NCI-H2196 treated with DMSO at 0.1 percent for 48 hours (cell line): ENCODE measurements at regions not wholly inside any gene's neighbourhood (a gene's known extent, or its start where the extent isn't known, plus 50 kb on each side); places are given as distances from the start of the nearest gene placed in this dataset.
"Not testable (repeated sequence)": the region's sequence is repeated elsewhere in the genome, so short reads cannot be mapped to it uniquely, and the experiment has no call there.

Experiments
- DNase-seq: peaks from one replicate; lab custom pipeline; 2025; ENCODE audit not compliant: unreplicated experiment; lab: John Stamatoyannopoulos, UW

GRCh38 chr6:21909321-21909720, 315.8 kb downstream of the SOX4 start:
- DNase-seq = no peak

- no peak for DNase-seq
These were observed 317.7 kb downstream of the SOX4 start for GRCh38 chr6:21911208-21911607.

DNA sequence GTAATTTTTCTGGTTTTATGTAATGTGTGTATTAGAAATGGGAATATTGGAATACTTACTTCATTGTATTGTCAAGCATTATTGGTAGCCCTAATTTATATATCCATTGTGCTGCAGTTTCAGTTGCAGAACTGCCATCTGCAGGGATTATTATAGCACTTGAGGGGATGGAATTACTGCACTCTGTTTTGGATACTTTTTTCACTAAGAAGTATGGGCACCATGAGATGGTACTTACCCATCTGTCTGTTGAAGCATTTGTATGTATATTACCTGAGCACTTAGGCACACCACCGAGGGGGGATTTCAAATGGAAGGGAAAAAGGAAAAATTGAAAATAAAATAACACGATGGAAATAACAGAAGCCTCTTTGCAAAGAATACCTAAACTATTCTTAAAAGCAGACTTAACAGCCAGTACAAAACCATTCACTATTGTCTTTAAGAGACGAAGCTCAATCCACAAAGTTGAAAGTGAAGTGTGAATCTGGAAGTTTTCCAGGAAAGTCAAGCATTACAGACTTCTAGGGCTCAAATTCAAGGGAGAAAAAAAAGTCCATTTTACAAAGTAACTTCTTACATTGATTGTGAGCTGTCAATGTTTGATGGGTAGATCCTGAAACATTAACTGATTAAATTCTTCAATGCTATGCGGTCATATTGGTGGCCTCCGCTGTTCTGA, 318.7 kb downstream of the SOX4 start:
- no peak for DNase-seq

DNA sequence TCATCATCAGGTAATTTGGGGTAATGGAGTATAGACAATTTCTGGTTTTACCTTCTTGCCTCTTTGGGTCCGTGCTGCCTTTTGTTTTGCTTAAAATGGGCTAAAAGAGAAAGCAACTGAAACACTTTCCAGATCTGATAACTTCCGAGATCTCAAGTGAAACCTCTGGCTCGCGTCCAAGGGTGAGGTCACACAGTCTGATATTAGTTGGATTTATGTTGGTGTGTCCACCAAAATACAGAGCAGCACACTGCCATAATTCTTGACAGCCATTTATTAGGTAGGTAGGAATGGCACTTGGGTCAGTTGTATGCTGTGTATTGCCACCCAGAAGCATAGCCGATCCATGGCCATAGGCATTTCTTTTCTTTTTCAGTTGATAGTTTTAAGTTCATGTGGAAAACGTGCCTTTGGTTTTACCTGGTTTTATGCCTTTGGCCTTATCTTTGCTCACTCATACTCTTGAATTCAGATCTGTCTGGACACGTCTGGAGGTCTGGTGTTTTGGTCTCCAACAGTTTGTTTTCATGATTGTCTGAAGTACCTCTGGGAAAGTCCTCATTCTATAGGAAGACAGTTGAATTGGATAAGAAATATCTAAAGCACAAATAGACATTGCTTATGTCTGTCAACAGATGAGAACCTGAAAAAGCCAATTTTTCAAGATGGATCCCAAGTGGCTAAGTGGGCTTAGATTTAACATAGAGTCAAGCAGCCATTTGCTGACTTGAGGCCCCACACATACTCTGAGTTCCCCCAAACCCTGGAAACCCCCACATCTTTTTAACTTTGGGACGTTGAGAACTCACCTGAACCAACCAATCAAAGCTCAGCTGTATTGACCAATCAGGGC, 320.8 kb downstream of the SOX4 start:
- DNase-seq = no peak

DNA sequence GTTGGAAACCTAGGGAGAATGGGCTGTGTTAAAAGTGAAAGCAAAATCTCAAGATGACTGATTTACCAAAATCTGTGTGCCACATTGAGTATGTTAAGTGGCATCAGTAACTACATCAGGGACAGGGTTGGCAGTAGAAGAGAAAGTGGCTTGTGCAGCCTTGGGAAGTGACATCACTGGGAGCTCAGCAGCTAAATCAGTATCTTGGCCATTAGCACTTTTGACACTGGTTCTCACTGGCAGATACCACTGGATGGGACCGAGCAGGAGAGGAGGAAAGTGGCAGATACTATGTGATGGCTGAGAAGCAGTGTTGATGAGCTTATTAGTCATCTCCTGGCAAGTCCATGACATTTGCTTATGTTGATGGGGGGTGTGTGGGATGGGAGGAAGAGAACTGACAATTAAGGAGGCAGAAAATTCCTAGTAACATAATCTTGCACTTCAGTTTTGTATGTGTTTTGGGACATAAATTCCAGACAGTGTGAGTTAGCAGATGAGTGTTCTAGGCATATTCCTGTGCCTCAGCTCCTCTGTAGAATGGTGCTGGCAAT, 322.2 kb downstream of the SOX4 start:
- no peak for DNase-seq

- no peak for DNase-seq
These were observed 324.5 kb downstream of the SOX4 start for GRCh38 chr6:21918041-21918440.

DNA sequence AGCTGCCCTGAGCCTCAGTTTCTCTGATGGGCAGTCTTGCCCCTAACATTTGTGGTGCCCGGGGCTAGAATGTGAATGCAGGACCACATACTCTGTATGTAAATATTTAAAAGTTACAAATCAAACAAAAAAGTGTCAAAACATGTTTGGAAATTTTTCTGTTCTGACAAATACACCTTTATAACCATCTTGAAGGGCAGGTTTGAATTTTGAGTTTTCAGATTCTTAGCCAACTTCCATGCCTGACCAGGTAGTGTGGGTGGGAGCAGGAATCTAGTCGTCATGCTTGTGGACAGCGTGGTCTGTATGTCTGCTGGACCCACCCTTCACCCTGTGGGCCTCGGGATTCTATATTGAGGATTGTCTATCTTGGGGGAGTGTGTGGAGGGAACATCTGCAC, 325.1 kb downstream of the SOX4 start:
- no peak for DNase-seq

DNA sequence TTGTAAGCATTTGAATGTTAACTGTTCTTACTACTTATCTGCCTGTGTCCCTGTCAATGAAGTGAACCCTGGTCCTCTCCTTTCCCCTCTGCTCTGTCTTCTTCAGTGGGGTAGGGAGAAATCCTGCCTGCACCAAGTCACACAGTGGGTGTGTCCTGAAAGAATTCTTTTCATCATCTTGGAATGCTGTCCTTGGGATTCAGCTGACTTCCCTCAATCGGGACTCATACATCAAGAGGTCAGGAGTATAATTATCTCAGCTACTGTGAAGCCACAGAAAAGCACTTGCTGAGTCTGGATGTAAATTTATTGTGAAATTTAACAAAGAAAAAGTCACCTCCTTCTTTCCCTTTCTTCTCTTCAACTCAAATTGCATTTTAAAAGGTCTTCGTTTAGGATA, 328.5 kb downstream of the SOX4 start:
- DNase-seq = no peak

DNA sequence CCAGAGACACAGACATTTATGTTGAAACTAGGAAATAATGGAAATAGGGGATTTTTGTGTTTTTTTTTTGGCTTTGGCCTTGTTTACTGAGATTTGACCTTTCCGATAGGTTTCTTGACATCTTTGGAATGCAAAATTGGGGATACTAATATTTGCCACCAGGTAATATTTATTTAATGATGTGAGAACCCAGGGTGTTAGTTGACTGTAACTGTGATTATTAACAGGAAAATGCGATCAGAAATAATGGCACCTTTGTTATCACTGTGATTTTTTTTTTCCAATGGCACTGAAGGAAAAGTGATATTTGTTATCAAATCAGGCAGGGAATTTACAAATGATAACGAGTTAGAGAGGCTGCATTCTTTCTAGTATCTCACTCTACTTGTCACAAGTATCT, 330.5 kb downstream of the SOX4 start:
- no peak for DNase-seq

DNA sequence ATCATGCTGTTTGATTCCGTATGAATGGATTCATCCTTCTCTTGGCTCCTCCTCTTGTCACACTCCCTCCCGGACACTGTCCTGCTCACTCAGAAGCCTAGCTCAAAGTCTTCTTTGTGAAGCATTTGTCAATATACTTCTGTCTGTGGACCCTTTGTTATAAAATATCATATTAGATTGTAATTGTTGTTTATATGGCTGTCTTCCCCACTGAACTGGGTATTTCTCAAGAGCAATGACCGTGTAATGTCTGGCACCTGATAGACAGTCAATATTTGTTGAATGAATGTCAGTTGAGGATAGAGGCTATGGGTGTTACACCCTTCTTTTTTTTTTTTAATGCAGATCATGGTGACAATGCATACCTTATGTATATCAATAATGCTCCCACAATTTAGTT, 335.3 kb downstream of the SOX4 start:
- DNase-seq = no peak

DNA sequence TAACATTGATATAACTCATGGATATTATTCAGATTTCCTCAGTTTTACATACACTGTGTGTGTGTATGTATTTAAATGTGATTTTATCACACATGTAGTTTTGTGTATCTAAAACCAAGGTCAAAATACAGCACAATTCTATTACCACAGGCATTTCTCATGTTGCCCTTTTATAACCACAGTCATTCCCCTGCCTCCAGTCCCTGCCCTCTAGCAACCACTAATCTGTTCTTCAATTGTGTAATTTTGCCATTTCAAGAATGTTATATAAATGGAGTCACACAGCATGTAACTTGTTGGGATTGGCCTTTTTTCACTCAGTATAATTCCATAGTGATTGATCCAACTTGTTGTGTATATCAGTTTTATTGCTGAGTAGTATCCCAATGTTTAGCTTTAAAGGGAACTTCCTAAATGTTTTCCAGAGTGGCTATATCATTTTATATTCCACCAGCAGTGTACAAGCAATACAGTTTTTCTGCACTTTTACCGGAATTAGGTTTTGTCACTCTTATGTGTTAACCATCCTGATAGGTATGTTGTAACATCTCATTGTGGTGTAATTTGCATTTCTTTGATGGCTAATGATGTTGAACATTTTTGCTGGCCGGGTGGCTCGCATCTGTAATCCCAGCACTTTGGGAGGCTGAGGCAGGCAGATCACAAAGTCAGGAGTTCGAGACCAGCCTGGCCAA, 338.2 kb downstream of the SOX4 start:
- DNase-seq = no peak

DNA sequence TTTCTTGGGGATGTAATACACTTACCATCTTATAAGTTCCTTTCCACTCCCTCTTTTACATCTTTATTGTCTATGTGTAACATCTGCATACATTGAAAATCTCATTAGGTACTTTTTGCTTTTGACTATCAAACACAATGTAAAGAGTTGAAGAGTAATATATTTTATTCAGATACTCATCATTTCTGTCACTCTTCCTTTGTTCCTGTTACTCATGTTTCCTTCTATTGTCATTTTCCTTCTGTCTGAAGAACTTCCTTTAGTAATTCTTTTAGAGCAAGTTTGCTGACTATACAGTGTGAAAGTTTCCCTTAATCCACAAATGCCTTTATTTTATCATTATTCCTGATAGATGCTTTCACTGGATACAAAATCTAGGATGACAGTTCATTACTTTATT, 339.8 kb downstream of the SOX4 start:
- no peak for DNase-seq

DNA sequence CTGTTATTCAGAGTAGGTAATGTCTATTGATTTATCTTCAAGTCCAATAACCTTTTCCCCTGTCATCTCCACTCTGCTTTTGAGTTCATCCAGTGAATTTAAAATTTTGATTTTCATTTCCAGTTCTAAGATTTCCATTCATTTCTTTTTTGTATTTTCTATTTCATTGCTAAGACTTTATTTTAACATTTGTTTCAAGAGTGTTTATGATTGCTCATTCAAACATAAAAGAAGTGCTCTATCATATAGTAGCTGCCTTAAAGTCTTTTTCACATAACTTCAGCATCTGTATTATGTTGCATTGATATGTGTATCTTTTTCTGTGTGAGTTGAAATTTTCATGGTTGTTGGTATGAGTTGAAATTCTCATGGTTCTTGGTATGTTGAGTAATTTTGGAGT, 341.6 kb downstream of the SOX4 start:
- DNase-seq = no peak

DNA sequence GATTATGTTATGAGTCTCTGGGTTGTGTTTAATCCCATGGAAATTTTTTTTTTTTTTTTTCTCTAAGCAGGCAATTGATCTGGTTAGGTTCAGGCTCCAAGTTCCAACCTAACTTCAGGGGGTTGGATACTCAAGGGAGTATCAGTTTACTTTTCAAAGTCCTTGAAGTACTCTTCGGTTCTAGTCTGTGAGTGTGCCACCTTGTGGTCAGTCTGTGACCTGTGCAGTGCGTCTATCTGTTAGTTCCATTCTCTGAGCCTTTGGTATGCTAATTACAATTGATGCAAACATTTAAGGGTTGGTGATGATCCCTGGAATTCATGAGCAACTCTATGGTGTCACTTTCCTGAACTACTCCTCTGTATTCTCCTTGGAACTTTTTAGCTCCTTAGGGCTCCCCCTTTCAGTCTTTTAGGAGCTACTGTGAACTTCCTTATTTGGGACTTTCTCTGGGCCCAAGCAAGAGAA, 342.0 kb downstream of the SOX4 start:
- no peak for DNase-seq

DNA sequence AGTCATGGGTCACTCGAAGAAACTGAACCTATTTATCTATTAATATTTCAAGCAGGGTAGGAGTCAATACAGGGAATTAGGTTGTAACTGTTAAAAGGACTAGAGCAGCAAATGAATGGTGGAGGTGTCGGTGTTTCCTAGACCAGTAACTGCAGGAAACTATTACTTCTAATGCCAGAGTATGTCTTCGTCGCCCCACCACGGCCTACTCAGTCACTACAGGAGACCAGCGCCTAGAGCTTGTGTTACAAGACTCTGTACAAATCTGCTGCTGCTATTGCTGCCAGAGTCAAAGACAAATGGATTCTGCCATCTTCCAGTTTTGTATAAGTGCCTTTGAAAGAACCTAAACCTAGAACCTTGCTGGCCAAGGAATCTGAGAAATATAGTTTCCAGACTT, 343.9 kb downstream of the SOX4 start:
- no peak for DNase-seq

DNA sequence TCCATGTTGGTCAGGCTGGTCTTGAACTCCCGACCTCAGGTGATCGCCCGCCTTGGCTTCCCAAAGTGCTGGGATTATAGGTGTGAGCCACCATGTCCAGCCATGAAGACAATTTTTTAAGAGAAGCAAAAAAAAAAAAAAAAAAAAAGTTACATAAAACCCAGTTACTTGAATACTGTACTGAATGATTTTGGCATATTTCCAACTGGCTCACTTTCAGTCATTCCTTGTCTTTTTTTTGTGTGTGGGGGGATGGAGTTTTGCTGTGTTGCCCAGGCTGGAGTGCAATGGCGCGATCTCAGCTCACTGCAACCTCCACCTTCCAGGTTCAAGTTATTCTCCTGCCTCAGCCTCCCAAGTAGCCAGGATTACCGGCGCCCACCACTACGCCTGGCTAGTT, 345.5 kb downstream of the SOX4 start:
- DNase-seq = not testable (repeated sequence)

DNA sequence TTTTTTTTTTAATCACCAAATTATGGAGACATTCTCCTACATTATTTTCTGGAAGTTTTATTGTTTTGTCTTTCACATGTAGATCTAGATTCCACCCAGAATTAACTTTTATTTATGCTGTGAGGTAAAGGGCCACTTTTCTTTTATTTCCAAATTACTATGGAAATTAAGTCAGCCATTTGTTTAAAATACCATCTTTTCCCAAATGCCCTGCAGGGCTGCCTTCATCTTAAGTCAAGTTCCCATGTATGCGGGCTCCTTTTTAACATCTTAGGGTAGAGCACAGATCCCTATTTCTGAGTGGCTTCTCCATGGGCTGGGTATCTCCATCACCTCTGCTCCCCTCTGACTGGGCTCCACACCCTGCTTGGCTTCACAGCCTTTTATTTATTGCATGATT, 348.4 kb downstream of the SOX4 start:
- DNase-seq = no peak

DNA sequence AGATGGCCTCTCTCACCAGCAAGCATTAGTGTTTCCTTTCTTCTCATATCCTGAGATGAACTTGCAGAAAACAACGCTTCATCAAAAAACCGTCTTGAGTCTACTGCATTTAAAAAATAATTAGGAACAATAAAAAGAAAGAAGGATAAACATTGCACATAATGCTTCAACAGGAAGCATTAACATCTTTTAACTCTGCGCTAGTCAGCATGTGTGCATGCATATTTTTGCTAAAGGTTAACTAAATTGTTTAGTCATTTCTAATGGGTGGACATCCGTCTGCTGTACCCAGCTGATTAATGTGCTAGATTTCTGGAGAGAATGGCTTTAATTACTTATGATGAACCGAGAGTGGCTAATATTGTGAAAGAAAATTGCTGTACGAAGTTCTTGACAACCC, 349.3 kb downstream of the SOX4 start:
- no peak for DNase-seq

DNA sequence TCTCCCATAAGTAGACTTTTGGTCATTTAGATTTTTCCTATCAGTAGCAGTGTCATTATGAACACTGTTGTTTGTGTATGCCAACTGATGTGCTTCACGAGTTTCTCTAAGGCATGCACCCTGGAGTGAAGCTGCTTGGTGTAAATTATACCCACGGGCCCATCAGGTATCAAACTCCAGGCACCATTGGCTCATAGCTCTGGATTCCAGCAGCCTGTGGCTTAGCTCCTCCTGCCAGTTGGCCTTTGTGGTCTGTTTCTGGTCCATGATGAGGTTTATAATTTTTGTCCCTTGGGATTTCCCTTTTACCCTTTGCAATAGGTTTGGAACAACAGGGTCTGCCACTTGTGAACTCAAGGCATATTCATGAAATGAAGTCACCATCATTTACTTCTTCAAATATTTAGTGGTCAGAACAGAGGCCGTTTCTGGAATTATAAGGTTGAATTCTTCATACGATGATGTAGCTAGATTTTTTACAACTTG, 350.5 kb downstream of the PRL start:
- DNase-seq = no peak

DNA sequence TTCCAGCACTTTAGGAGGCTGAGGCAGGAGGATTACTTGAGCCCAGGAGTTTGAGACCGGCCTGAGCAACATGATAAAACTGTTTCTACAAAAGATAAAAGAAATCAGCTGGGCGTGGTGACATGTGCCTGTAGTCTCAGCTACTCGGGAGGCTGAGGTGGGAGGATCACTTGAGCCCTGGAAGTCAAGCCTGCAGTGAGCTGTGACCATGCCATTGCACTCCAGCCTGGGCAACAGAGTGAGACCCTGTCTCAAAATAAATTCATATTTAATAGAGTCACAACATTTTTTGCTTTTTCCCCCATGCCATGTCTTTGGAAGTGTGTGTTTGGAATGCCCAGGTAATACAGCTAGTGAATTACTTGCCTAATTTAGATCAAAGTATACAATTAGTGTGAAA, 349.6 kb downstream of the PRL start:
- DNase-seq = not testable (repeated sequence)

DNA sequence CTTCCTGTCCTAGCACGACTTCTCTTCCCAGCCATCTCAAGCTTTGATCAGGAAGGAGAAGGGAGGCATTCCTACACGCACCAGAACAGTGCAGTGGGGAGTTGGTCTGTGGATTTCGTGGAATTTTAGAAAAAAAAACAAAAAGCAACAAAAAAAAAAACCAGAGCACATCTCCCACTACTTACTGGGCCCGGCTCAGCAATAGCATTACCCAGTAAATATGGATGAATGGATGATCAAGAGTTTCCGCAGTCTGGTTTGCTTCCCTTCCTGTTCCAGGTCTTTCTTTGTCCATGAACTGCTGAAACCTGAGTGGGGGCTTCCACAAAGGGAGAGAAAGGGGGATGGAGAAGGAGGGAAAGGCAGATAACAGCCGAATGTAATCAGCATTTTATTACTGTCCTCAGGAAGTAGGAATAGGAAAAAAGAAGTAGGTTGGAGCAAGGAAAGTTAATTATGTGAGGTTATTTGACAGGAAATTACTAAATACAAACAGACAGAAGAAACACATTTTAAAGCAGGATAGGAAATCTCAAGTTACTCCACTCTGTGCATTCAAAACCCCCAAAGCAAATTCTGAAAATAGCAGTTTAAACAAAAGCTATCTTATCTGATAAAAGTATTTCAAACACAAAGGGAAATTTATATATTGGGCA, 349.0 kb downstream of the PRL start:
- DNase-seq = no peak
